GM12873 (cell line): ENCODE measurements at regions not wholly inside any gene's neighbourhood (a gene's known extent, or its start where the extent isn't known, plus 50 kb on each side); places are given as distances from the start of the nearest gene placed in this dataset.

ENCODE experiments used
- TF ChIP-seq, protein P1 (sequence below): IDR thresholded peaks from 2 replicates; pipeline ENCODE4 v1.5.1; 2012; ENCODE audit warnings: low read depth, mild to moderate bottlenecking, moderate library complexity, low read length, control low read depth; ENCODE audit not compliant: insufficient read depth; ENCODE audit errors: missing control alignments

DNA sequence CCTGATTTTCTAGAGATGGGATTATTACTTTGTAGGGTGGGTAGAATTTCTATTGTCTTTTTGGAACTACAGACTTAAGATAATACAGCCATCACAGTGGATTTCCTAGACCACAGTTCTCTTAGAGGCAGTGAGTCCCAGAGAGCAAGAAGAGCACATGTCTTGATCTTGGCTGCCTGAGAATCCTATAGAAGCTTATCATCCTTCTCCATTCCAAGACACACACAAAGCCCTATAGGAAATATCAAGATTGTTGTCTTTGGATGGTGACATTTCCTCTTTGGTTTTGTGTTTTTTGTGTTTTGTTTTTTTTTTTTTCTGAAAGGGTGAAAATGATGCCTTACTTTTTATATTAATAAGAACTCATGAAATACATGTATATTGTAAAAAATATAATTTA, 143.1 kb downstream of the AHR start:
- TF ChIP-seq, protein P1, sequence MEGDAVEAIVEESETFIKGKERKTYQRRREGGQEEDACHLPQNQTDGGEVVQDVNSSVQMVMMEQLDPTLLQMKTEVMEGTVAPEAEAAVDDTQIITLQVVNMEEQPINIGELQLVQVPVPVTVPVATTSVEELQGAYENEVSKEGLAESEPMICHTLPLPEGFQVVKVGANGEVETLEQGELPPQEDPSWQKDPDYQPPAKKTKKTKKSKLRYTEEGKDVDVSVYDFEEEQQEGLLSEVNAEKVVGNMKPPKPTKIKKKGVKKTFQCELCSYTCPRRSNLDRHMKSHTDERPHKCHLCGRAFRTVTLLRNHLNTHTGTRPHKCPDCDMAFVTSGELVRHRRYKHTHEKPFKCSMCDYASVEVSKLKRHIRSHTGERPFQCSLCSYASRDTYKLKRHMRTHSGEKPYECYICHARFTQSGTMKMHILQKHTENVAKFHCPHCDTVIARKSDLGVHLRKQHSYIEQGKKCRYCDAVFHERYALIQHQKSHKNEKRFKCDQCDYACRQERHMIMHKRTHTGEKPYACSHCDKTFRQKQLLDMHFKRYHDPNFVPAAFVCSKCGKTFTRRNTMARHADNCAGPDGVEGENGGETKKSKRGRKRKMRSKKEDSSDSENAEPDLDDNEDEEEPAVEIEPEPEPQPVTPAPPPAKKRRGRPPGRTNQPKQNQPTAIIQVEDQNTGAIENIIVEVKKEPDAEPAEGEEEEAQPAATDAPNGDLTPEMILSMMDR: no peak

DNA sequence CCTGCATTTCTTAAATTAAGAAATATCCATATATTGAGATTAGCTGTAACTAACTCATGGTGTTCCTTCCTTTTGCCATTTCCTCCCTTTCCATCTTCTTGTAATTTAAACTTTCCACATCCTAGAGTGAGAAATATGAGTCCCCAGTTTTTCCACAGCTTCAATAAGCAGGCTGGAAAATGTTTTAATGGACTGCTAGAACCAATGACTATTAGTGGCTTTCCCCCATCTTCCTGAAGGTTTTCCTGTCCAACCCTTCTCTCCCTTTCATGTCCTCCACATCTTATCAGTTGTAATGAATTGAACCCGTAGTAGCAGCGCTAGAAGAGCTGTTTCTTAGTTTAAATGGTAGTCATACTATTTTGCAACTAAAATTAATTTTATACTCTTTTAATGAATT, 145.7 kb downstream of the AHR start:
- TF ChIP-seq, protein P1: no peak

DNA sequence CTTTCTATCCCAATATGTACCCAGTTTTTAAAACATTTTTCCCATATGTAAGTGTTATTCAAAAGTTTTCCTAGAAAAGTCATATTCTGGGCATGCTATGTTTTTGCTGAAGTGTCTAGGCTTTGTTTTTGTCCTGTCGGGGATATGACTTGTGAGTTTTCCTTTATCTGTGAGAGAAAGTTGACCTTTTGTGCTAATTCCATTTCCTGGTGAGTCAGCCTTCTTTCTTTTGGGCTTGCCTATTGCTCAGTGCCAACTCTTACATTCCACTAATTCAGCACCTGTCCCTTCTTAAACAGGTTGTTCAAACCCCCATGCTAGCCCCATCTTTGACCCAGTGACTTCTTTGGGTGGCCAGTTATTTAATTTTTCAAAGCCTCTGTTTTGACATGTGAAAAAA, 146.2 kb downstream of the AHR start:
- TF ChIP-seq, protein P1: no peak

DNA sequence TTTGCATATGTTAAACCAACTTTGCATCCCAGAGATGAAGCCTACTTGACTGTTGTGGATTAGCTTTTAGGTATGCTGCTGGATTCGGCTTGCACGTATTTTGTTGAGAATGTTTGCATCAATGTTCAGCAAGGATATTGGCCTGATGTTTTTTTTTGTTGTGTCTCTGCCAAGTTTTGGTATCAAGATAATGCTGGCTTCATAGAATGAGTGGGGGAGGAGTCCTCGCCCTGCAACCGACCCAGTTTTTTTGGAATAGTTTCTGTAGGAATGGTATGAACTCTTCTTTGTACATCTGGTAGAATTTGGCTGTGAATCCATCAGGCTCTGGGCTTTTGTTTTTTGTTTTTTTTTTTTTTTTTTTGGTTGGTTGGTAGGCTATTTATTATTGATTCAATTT, 147.9 kb downstream of the AHR start:
- TF ChIP-seq, protein P1: no peak

DNA sequence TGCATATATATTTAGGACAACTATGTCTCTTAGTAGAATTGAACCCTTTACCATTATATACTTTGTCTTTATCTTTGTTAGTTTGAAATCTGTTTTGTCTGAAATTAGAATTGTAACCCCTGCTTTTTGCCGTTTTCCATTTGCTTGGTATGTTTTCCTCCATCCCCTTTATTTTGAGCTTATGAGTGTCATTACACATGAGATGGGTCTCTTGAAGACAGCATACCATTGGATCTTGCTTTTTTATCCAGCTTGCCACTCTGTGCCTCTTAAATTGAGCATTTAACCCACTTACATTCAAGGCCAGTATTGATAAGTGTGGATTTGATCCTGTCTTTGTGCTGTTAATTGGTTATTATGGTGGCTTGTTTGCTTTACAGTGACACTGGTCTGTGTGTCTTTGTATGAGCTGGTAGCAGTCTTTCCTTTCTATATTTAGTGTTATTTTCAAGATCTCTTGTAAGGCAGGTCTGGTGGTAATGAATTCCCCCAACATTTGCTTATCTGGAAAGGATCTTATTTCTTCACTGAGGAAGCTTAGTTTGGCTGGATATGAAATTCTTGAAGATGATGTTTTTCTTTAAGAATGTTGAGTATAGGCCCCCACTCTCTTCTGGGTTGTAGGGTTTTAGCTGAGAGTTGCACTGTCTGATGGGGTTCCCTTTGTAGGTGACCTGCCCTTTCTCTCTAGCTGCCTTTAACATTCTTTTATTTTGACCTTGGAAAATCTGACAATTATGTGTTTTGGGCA, 149.5 kb downstream of the AHR start:
- TF ChIP-seq, protein P1: no peak

DNA sequence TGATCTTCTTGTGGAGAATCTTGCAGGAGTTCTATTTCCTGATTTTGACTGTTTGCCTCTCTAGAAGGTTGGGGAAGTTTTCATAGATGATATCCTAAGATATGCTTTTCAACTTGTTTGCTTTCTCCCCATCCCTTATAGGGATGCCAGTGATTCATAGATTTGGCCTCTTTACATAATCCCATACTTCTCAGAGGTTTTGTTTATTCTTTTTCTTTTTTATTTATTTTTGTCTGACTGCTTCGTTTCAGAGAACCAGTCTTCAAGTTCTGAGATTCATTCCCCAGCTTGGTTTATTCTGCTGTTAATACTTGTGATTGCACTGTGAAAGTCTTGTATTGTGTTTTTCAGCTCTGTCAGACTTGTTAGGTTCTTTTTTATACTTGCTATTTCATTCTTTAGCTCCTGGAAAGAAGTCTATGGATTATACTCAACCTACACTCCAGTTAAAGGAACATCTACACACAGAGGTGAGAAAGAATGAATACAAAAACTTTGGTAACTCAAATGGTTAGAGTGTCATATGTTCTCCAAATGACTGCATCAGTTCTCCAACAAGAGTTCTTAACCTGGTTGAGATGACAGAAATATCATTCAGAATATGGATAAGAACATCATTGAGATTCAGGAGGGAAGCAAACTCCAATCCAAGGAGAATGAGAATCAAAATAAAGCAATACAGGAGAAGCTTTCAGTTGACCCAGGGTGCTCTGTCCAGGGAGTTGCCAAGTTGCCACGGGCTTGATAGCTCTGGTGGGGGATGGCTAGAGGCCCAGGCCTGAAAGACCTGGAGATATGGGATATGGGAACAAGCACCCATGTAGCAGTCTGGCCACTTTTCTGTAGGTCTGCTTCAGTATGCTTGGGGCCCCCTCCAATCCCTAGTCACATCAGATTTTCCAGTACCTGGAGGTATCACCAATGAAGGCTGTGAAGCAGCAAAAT, 150.3 kb downstream of the AHR start:
- TF ChIP-seq, protein P1: no peak

DNA sequence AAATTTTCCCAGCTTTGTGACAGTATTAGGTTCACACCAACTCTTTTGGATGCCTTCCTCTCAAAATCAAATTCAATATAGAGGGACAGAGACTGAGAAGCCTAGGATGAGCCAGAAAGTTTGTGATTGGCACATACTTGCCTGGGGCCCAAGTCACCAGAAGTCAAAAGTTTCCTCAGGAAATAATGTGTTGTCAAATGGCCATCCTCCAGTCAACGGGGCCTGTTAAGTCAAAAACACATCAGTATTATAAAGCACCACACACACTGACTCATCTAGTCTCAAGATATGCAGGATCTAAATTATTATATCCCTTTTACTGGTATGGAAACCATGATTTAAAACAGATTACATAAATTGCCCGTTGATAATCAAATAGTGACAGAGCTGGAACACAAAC, 158.1 kb downstream of the AHR start:
- TF ChIP-seq, protein P1: no peak
